ENCODE measurements at regions not wholly inside any gene's neighbourhood (a gene's known extent, or its start where the extent isn't known, plus 50 kb on each side); places are given as distances from the start of the nearest gene placed in this dataset.

DNA sequence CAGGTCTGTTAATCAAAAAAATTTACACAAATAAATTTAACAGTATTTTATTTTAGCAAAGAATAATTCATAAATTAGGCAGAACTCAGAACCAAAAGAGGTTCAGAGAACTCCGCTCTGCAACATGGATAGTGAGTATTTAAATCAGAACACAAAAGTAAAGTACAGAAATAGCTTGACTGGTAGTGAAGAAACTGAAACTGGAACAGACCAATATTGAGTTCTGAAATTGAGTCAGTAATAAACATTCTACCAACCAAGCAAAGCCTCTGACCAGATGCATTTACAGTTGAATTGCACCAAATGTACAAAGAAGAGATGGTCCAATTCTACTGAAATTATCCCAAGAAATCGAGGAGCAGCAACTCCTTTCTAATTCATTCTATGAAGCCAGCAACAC is 1542.8 kb downstream of the EFNA5 start:
- Histone ChIP-seq H3K27me3 (ENCODE audit: control insufficient read depth, insufficient read depth, low read length) (no peaks in the 10 kb centered on the region), H3K4me3 (ENCODE audit: low read depth, low read length) (no peak overlapping the region), H3K36me3 (ENCODE audit: control insufficient read depth, insufficient read depth, low read length) (no peaks in the 10 kb centered on the region)
- FAIRE-seq (no peak), DNase-seq (ENCODE audit: low read depth) (no peak)
- TF ChIP-seq, protein P1, sequence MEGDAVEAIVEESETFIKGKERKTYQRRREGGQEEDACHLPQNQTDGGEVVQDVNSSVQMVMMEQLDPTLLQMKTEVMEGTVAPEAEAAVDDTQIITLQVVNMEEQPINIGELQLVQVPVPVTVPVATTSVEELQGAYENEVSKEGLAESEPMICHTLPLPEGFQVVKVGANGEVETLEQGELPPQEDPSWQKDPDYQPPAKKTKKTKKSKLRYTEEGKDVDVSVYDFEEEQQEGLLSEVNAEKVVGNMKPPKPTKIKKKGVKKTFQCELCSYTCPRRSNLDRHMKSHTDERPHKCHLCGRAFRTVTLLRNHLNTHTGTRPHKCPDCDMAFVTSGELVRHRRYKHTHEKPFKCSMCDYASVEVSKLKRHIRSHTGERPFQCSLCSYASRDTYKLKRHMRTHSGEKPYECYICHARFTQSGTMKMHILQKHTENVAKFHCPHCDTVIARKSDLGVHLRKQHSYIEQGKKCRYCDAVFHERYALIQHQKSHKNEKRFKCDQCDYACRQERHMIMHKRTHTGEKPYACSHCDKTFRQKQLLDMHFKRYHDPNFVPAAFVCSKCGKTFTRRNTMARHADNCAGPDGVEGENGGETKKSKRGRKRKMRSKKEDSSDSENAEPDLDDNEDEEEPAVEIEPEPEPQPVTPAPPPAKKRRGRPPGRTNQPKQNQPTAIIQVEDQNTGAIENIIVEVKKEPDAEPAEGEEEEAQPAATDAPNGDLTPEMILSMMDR (IDR thresholded peaks at IDR 0.05; ENCODE audit: insufficient read depth, low read length, severe bottlenecking): no peak

DNA sequence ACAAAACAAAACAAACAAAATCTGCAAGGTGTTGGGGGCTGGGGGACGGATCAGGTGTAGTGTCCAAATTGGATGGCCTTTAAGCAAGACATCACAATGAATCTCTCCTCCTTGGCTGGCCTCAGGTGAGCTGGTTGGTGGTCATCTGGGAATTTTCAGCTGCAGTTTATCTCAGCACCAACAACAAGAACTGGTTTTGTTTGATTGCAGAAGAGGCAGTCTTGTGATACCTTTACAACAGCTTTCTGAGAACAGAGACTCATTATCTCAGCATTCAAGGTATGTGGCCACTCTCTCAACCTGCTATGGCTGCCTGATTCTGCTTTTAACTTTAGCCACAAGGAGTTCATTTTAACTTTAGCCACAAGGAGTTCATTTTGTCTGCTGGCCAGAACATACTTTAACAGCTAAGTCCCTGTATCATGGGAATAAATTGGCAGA is 1543.4 kb downstream of the EFNA5 start:
- no peak for FAIRE-seq
- TF ChIP-seq, protein P1 (IDR thresholded peaks at IDR 0.05; ENCODE audit: insufficient read depth, low read length, severe bottlenecking): no peak
- Histone ChIP-seq H3K4me3 (ENCODE audit: low read depth, low read length) (no peak overlapping the region), H3K27me3 (ENCODE audit: control insufficient read depth, insufficient read depth, low read length) (no peaks in the 10 kb centered on the region), H3K36me3 (ENCODE audit: control insufficient read depth, insufficient read depth, low read length) (no peaks in the 10 kb centered on the region)
- peak; percentile 26 for DNase-seq (ENCODE audit: low read depth)

DNA sequence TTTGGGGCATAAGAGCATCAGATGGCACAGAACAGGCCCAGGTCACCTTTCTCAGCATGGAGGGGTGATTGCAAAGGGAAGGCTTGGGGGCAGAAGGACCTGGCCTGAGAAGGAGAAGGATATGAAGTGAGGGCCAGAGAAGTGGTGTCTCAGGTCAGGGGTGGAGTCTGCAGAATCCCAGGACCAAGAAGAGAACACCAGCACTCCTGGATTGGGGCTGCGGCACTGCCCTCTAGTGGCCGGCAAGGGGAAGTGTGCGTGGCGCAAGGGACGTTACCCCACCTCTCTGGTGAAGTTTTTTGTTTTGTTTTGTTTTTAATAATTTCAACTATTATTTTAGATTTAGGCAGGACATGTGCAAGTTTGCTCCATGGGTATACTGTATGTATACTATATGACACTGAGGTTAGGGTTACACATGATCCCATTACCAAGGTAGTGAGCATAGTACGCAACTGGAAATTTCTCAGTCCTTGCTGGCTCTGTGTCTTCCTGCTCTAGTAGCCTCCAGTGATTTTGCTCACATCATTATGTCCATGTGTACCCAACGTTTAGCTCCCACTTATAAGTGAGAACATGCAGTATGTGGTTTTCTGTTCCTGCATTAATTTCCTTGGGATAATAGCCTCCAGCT is 1548.6 kb downstream of the EFNA5 start:
- H3K27me3 ChIP-seq (ENCODE audit: control insufficient read depth, insufficient read depth, low read length): no peaks in the 10 kb centered on the region
- no peak overlapping the region for H3K4me3 ChIP-seq (ENCODE audit: low read depth, low read length)
- no peaks in the 10 kb centered on the region for H3K36me3 ChIP-seq (ENCODE audit: control insufficient read depth, insufficient read depth, low read length)
- TF ChIP-seq, protein P1 (IDR thresholded peaks at IDR 0.05; ENCODE audit: insufficient read depth, low read length, severe bottlenecking): peak; percentile 94
- DNase-seq (ENCODE audit: low read depth) (peak; percentile 5), FAIRE-seq (peak; percentile 93)

DNA sequence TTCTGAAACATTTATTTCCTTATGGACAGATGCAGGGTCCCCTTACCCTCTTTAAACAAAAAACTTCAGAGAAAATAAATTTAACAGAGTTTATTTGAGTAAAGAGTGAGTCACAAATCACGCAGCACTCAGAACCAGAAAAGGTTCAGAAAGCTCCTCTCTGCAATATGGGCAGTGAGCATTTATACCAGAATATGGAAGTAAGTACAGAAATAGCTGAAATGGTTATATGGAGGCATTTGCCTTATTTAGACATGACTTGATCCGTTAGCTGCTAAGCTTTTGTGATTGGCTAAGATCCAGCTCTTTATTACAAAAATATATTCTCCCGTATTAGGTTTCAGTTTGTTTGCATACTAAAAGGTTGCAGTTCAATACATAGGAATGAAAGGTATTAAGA is 1554.1 kb downstream of the EFNA5 start:
- H3K36me3 ChIP-seq (ENCODE audit: control insufficient read depth, insufficient read depth, low read length): no peaks in the 10 kb centered on the region
- FAIRE-seq: no peak
- TF ChIP-seq, protein P1 (IDR thresholded peaks at IDR 0.05; ENCODE audit: insufficient read depth, low read length, severe bottlenecking): no peak
- no peaks in the 10 kb centered on the region for H3K27me3 ChIP-seq (ENCODE audit: control insufficient read depth, insufficient read depth, low read length)
- H3K4me3 ChIP-seq (ENCODE audit: low read depth, low read length): no peak overlapping the region
- peak; percentile 2 for DNase-seq (ENCODE audit: low read depth)

DNA sequence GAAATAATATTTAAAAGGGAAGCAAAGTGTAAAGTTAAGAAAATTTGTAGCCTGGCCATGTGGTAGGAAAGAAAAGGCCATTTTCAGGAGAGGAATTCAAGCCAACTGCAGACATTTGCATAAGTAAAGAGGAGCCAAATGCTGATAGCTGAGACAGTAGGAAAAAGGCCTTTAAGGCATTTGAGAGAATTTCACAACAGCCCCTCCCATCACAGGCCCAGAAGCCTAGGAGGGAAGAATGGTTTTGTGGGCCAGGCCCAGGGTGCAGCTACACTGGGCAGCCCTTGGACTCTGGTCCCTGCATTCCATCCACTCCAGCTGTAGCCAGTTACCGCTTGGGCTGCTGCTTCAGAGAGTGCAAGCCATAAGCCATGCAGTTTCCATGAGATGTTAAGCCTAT is 1556.8 kb downstream of the EFNA5 start:
- Histone ChIP-seq H3K36me3 (ENCODE audit: control insufficient read depth, insufficient read depth, low read length) (no peaks in the 10 kb centered on the region), H3K27me3 (ENCODE audit: control insufficient read depth, insufficient read depth, low read length) (no peaks in the 10 kb centered on the region), H3K4me3 (ENCODE audit: low read depth, low read length) (no peak overlapping the region)
- FAIRE-seq (no peak), DNase-seq (ENCODE audit: low read depth) (no peak)
- TF ChIP-seq, protein P1 (IDR thresholded peaks at IDR 0.05; ENCODE audit: insufficient read depth, low read length, severe bottlenecking): no peak

DNA sequence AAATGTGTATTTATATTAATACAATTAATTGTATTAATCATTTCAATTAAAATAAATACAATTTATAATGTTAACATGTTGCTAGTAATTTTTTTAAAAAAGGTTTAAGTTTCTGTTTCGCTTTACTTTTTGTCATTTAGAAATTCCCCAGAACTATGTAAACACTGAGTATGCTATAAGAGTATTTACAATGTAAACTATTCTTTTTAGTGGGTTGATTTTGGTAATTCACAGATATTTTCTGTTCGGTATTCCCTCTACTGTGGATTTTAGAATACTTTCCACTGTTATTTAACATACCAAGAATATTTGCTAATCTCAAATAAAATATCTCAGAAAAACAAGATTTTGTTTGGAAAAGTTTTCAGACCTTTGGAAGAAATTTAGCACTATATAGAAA is 1564.4 kb downstream of the EFNA5 start:
- no peak for DNase-seq (ENCODE audit: low read depth)
- FAIRE-seq: no peak
- H3K36me3 ChIP-seq (ENCODE audit: control insufficient read depth, insufficient read depth, low read length): no peaks in the 10 kb centered on the region

More for the DNA sequence above, 1564.4 kb downstream of the EFNA5 start:
- Histone ChIP-seq H3K4me3 (ENCODE audit: low read depth, low read length) (no peak overlapping the region), H3K27me3 (ENCODE audit: control insufficient read depth, insufficient read depth, low read length) (no peaks in the 10 kb centered on the region)
- TF ChIP-seq, protein P1 (IDR thresholded peaks at IDR 0.05; ENCODE audit: insufficient read depth, low read length, severe bottlenecking): no peak
